GM23248 (cell line): ENCODE measurements at regions not wholly inside any gene's neighbourhood (a gene's known extent, or its start where the extent isn't known, plus 50 kb on each side); places are given as distances from the start of the nearest gene placed in this dataset.

Source experiments
- DNase-seq: peaks from one replicate; pipeline ENCODE4 v3.0.0-alpha.2; 2015
- H2AFZ ChIP-seq: fragments of 200-600 bp; sonication (generic); 2 replicates; pipeline ENCODE4 v1.6.1; 2016; ENCODE audit warnings: antibody characterized with exemption
- H3F3A ChIP-seq: fragments of 200-600 bp; sonication (generic); 2 replicates; pipeline ENCODE4 v1.6.1; 2016; ENCODE audit warnings: mild to moderate bottlenecking, antibody characterized with exemption, mixed run types; ENCODE audit not compliant: insufficient read depth
- H3K27ac ChIP-seq: fragments of 200-600 bp; sonication (generic); 2 replicates; pipeline ENCODE4 v1.5.1; 2016; ENCODE audit warnings: mild to moderate bottlenecking
- H3K27me3 ChIP-seq: fragments of 200-600 bp; sonication (generic); replicated peaks from 2 replicates; pipeline ENCODE4 v1.6.1; 2016; ENCODE audit warnings: mild to moderate bottlenecking; ENCODE audit not compliant: insufficient read depth
- H3K36me3 ChIP-seq: fragments of 200-600 bp; sonication (generic); 2 replicates; pipeline ENCODE4 v1.6.1; 2016; ENCODE audit warnings: low read depth, mild to moderate bottlenecking
- H3K4me1 ChIP-seq: fragments of 200-600 bp; sonication (generic); 2 replicates; pipeline ENCODE4 v1.6.1; 2016; ENCODE audit warnings: mild to moderate bottlenecking; ENCODE audit not compliant: insufficient read depth
- H3K4me2 ChIP-seq: fragments of 200-600 bp; sonication (generic); one replicate; pipeline ENCODE4 v1.6.1; 2016; ENCODE audit warnings: mild to moderate bottlenecking; ENCODE audit not compliant: unreplicated experiment
- H3K4me3 ChIP-seq: fragments of 200-600 bp; sonication (generic); 2 replicates; pipeline ENCODE4 v1.5.1; 2016; ENCODE audit warnings: mild to moderate bottlenecking
- H3K79me2 ChIP-seq: fragments of 200-600 bp; sonication (generic); 2 replicates; pipeline ENCODE4 v1.6.1; 2016; ENCODE audit warnings: mild to moderate bottlenecking; ENCODE audit not compliant: insufficient read depth
- H3K9ac ChIP-seq: fragments of 200-600 bp; sonication (generic); 2 replicates; pipeline ENCODE4 v1.6.1; 2016; ENCODE audit warnings: mild to moderate bottlenecking
- H3K9me2 ChIP-seq: fragments of 200-600 bp; sonication (generic); 2 replicates; pipeline ENCODE4 v1.6.1; 2016; ENCODE audit warnings: mixed run types, mild to moderate bottlenecking, moderate library complexity; ENCODE audit not compliant: insufficient read depth
- H3K9me3 ChIP-seq: fragments of 200-600 bp; sonication (generic); one replicate; pipeline ENCODE4 v1.6.1; 2017; ENCODE audit warnings: low read depth
- H4K20me1 ChIP-seq: fragments of 200-600 bp; sonication (generic); 2 replicates; pipeline ENCODE4 v1.6.0; 2016; ENCODE audit not compliant: insufficient read depth
- EZH2 ChIP-seq: fragments of 200-600 bp; sonication (generic); IDR thresholded peaks from 2 replicates; pipeline ENCODE4 v1.6.1; 2018; ENCODE audit warnings: antibody characterized with exemption, mild to moderate bottlenecking; ENCODE audit not compliant: insufficient read depth, poor library complexity, severe bottlenecking
- EZH2phosphoT487 ChIP-seq: fragments of 200-600 bp; sonication (generic); IDR thresholded peaks from 2 replicates; pipeline ENCODE4 v1.6.1; 2018; ENCODE audit warnings: antibody characterized with exemption, moderate library complexity, mild to moderate bottlenecking, low read depth; ENCODE audit not compliant: insufficient read depth
- WGBS, 2 experiments: methylation state at CpG; one replicate each; pipeline ENCODE4 v1.1.6; 2015 to 2017; ENCODE audit warnings: low lambda C conversion rate in 2 of 2, low coverage in 1 of 2; ENCODE audit errors: missing lambda C conversion rate in 2 of 2; 5-methylcytosine and 5-hydroxymethylcytosine counted together
- in situ Hi-C: fragments of 300-500 bp; cut with MboI; formaldehyde crosslinking; loops from 2 replicates; pipeline ENCODE4 v1.15.0; 2020

GRCh38 chr6:71048320-71049164 is 91.7 kb upstream of the B3GAT2 start:
- in situ Hi-C loops: no loop called here
- no peak overlapping the region for H3K27ac ChIP-seq
- no peaks in the 10 kb centered on the region for H3F3A ChIP-seq
- H3K9me2 ChIP-seq: no peaks in the 10 kb centered on the region
- no peaks in the 10 kb centered on the region for H3K79me2 ChIP-seq
- WGBS, 2 experiments: 28 to 31% methylated on average over 4 of the region's 4 CpGs
- H3K4me2 ChIP-seq: no peak overlapping the region
- H3K4me1 ChIP-seq: no peaks in the 10 kb centered on the region
- no peaks in the 10 kb centered on the region for H3K9me3 ChIP-seq
- H3K4me3 ChIP-seq: no peak overlapping the region
- H3K27me3 ChIP-seq: peaks cover 4% of the 10 kb centered on the region; the same call in 1 of the 2 replicates
- DNase-seq: no peak
- TF ChIP-seq EZH2phosphoT487: no peak
- TF ChIP-seq EZH2: no peak
- no peak overlapping the region for H3K9ac ChIP-seq
- H4K20me1 ChIP-seq: no peaks in the 10 kb centered on the region
- H2AFZ ChIP-seq: no peak overlapping the region
- no peaks in the 10 kb centered on the region for H3K36me3 ChIP-seq

- DNase-seq: no peak
- Histone ChIP-seq H3K27ac (no peak overlapping the region), H2AFZ (no peak overlapping the region), H3K79me2 (no peaks in the 10 kb centered on the region), H3K4me1 (no peaks in the 10 kb centered on the region), H3K27me3 (peaks cover 4% of the 10 kb centered on the region; the same call in 1 of the 2 replicates), H3K4me3 (no peak overlapping the region), H3K9ac (no peak overlapping the region), H3K9me3 (no peaks in the 10 kb centered on the region), H3F3A (no peaks in the 10 kb centered on the region), H3K36me3 (no peaks in the 10 kb centered on the region), H4K20me1 (no peaks in the 10 kb centered on the region), H3K4me2 (no peak overlapping the region), H3K9me2 (no peaks in the 10 kb centered on the region)
- 31 to 40% methylated on average over 3 of the region's 3 CpGs for WGBS, 2 experiments
- in situ Hi-C loops: no loop called here
- no peak for TF ChIP-seq EZH2
- TF ChIP-seq EZH2phosphoT487: no peak
These were observed 92.4 kb upstream of the B3GAT2 start for GRCh38 chr6:71049198-71049770.

- Histone ChIP-seq H3K9me3 (no peaks in the 10 kb centered on the region), H3F3A (no peaks in the 10 kb centered on the region), H3K27ac (no peak overlapping the region), H3K79me2 (no peaks in the 10 kb centered on the region), H4K20me1 (no peaks in the 10 kb centered on the region), H3K9ac (no peak overlapping the region), H3K9me2 (no peaks in the 10 kb centered on the region), H2AFZ (no peak overlapping the region), H3K27me3 (no peaks in the 10 kb centered on the region; the same call in 1 of the 2 replicates), H3K36me3 (no peaks in the 10 kb centered on the region), H3K4me1 (no peaks in the 10 kb centered on the region), H3K4me2 (no peak overlapping the region), H3K4me3 (no peak overlapping the region)
- in situ Hi-C loops: no loop called here
- 57 to 58% methylated on average over 4 of the region's 4 CpGs for WGBS, 2 experiments
- DNase-seq: no peak
- no peak for TF ChIP-seq EZH2phosphoT487
- no peak for TF ChIP-seq EZH2
These were observed 96.6 kb upstream of the B3GAT2 start for GRCh38 chr6:71053475-71053874.

GRCh38 chr6:71056656-71057055 is 99.8 kb upstream of the B3GAT2 start:
- no peaks in the 10 kb centered on the region for H4K20me1 ChIP-seq
- H3K9me2 ChIP-seq: no peaks in the 10 kb centered on the region
- no peaks in the 10 kb centered on the region for H3K27me3 ChIP-seq
- DNase-seq: no peak
- H3F3A ChIP-seq: no peaks in the 10 kb centered on the region
- no peak overlapping the region for H3K4me2 ChIP-seq
- no peaks in the 10 kb centered on the region for H3K79me2 ChIP-seq
- H3K9ac ChIP-seq: no peak overlapping the region
- H3K4me3 ChIP-seq: no peak overlapping the region
- TF ChIP-seq EZH2 (no peak), EZH2phosphoT487 (no peak)
- in situ Hi-C loops: no loop called here
- 6 to 12% methylated on average over 2 of the region's 2 CpGs for WGBS, 2 experiments
- no peak overlapping the region for H2AFZ ChIP-seq
- no peaks in the 10 kb centered on the region for H3K9me3 ChIP-seq
- H3K36me3 ChIP-seq: no peaks in the 10 kb centered on the region
- H3K4me1 ChIP-seq: no peaks in the 10 kb centered on the region
- H3K27ac ChIP-seq: no peak overlapping the region
